HuH-7 (cell line): ENCODE measurements at regions not wholly inside any gene's neighbourhood (a gene's known extent, or its start where the extent isn't known, plus 50 kb on each side); places are given as distances from the start of the nearest gene placed in this dataset.
"Not testable (repeated sequence)": the region's sequence is repeated elsewhere in the genome, so short reads cannot be mapped to it uniquely, and the experiment has no call there.

Experiments
- DNase-seq: peaks from one replicate; pipeline ENCODE4 v3.0.0; 2011; ENCODE audit warnings: low spot score

- peak; percentile 24 for DNase-seq
Observed at GRCh38 chr2:146405402-146406309, 1439.2 kb upstream of the ACVR2A start.

- DNase-seq, result not testable (repeated sequence)
Observed at GRCh38 chr2:146403546-146404160, 1441.2 kb upstream of the ACVR2A start.

- DNase-seq, result no peak
Observed at GRCh38 chr2:146392631-146393030, 1452.2 kb upstream of the ACVR2A start.

- DNase-seq, result no peak
Observed at GRCh38 chr2:146392186-146392585, 1452.6 kb upstream of the ACVR2A start.

- no peak for DNase-seq
Observed at GRCh38 chr2:146388757-146389156, 1456.1 kb upstream of the ACVR2A start.

- DNase-seq, result no peak
Observed at GRCh38 chr2:146386096-146386495, 1458.7 kb upstream of the ACVR2A start.

- DNase-seq, result no peak
Observed at GRCh38 chr2:146385031-146385430, 1459.8 kb upstream of the ACVR2A start.

- DNase-seq, result no peak
Observed at GRCh38 chr2:146376511-146377064, 1468.2 kb upstream of the ACVR2A start.

GRCh38 chr2:146374505-146374904, 1470.3 kb upstream of the ACVR2A start:
- DNase-seq, result no peak

- DNase-seq, result not testable (repeated sequence)
Observed at GRCh38 chr2:146371364-146371763, 1473.5 kb upstream of the ACVR2A start.

GRCh38 chr2:146370826-146371225, 1474.0 kb upstream of the ACVR2A start:
- no peak for DNase-seq

GRCh38 chr2:146366276-146366675, 1478.6 kb upstream of the ACVR2A start:
- no peak for DNase-seq

GRCh38 chr2:146365041-146365440, 1479.8 kb upstream of the ACVR2A start:
- DNase-seq, result no peak

GRCh38 chr2:146363731-146364130, 1481.1 kb upstream of the ACVR2A start:
- no peak for DNase-seq

GRCh38 chr2:146351689-146352088, 1493.1 kb upstream of the ACVR2A start:
- no peak for DNase-seq

- no peak for DNase-seq
Observed at GRCh38 chr2:146349334-146349733, 1495.5 kb upstream of the ACVR2A start.

- no peak for DNase-seq
Observed at GRCh38 chr2:146324951-146325350, 1519.9 kb upstream of the ACVR2A start.

GRCh38 chr2:146323564-146323963, 1521.3 kb upstream of the ACVR2A start:
- DNase-seq, result no peak

GRCh38 chr2:146321175-146321574, 1523.7 kb upstream of the ACVR2A start:
- DNase-seq, result no peak

GRCh38 chr2:146317959-146318358, 1526.9 kb upstream of the ACVR2A start:
- no peak for DNase-seq

GRCh38 chr2:146312899-146313298, 1531.9 kb upstream of the ACVR2A start:
- DNase-seq, result no peak

GRCh38 chr2:146305164-146305563, 1539.7 kb upstream of the ACVR2A start:
- DNase-seq, result no peak

GRCh38 chr2:146301287-146301686, 1543.5 kb upstream of the ACVR2A start:
- DNase-seq, result no peak
